ENCODE measurements at regions not wholly inside any gene's neighbourhood (a gene's known extent, or its start where the extent isn't known, plus 50 kb on each side); places are given as distances from the start of the nearest gene placed in this dataset.

DNA sequence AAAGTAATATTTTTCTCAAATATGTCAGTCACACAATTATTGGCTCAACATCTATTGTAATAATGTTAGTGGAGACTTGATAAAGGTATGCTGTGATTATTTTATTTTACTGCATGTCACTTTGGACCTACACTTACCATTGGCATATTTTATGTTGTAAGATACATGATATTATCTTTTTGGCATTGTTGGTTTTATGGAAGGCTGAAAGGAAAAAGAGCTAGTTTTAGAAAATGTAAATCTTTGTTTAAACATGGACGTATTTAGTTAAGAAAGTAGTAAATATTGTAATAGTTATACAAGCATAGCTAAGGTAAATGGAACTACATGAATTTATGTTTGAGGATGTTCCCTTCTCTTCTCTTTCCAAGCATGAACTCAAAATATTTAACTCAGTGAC is 1399.3 kb downstream of the STIM2 start:
- no peak for TF ChIP-seq EZH2 (IDR thresholded peaks at IDR 0.05; ENCODE audit: insufficient read depth, poor library complexity, severe bottlenecking)
- TF ChIP-seq EZH2phosphoT487 (IDR thresholded peaks at IDR 0.05; ENCODE audit: insufficient read depth, low read depth): no peak
